ENCODE measurements at regions not wholly inside any gene's neighbourhood (a gene's known extent, or its start where the extent isn't known, plus 50 kb on each side); places are given as distances from the start of the nearest gene placed in this dataset.

- Histone ChIP-seq H3K36me3 (ENCODE audit: insufficient read depth) (no peaks in the 10 kb centered on the region), H3K27ac (ENCODE audit: low read depth) (no peak overlapping the region), H3K4me3 (ENCODE audit: low read depth, low read length) (no peak overlapping the region), H3K4me1 (ENCODE audit: insufficient read depth) (no peaks in the 10 kb centered on the region)
- 72% methylated on average over 11 of the region's 11 CpGs for WGBS
- no peak for DNase-seq (ENCODE audit: extremely low spot score)
Observed at GRCh38 chr18:79608999-79609461, 70.6 kb upstream of the CTDP1 start.

GRCh38 chr18:79609841-79610281 lies 69.7 kb upstream of the CTDP1 start:
- no peak for DNase-seq (ENCODE audit: extremely low spot score)
- H3K4me3 ChIP-seq (ENCODE audit: low read depth, low read length), result no peak overlapping the region

GRCh38 chr18:79610461-79611039 lies 69.1 kb upstream of the CTDP1 start:
- Histone ChIP-seq H3K4me3 (ENCODE audit: low read depth, low read length) (no peak overlapping the region), H3K4me1 (ENCODE audit: insufficient read depth) (no peaks in the 10 kb centered on the region), H3K27ac (ENCODE audit: low read depth) (no peak overlapping the region), H3K36me3 (ENCODE audit: insufficient read depth) (no peaks in the 10 kb centered on the region)
- WGBS, result 85% methylated on average over 23 of the region's 23 CpGs
- DNase-seq (ENCODE audit: extremely low spot score), result no peak

More at GRCh38 chr18:79609841-79610281, 69.7 kb upstream of the CTDP1 start:
- H3K4me1 ChIP-seq (ENCODE audit: insufficient read depth), result no peaks in the 10 kb centered on the region
- H3K36me3 ChIP-seq (ENCODE audit: insufficient read depth), result no peaks in the 10 kb centered on the region
- WGBS, result 94% methylated on average over 16 of the region's 16 CpGs
- no peak overlapping the region for H3K27ac ChIP-seq (ENCODE audit: low read depth)

- no peak for DNase-seq (ENCODE audit: extremely low spot score)
- Histone ChIP-seq H3K27ac (ENCODE audit: low read depth) (no peak overlapping the region), H3K36me3 (ENCODE audit: insufficient read depth) (no peaks in the 10 kb centered on the region), H3K4me3 (ENCODE audit: low read depth, low read length) (no peak overlapping the region), H3K4me1 (ENCODE audit: insufficient read depth) (no peaks in the 10 kb centered on the region)
- WGBS, result 71% methylated on average over 20 of the region's 20 CpGs
Observed at GRCh38 chr18:79611040-79611681, 68.4 kb upstream of the CTDP1 start.

GRCh38 chr18:79612291-79613108 lies 67.1 kb upstream of the CTDP1 start:
- Histone ChIP-seq H3K4me1 (ENCODE audit: insufficient read depth) (no peaks in the 10 kb centered on the region), H3K36me3 (ENCODE audit: insufficient read depth) (no peaks in the 10 kb centered on the region), H3K4me3 (ENCODE audit: low read depth, low read length) (no peak overlapping the region), H3K27ac (ENCODE audit: low read depth) (no peak overlapping the region)
- 96% methylated on average over 27 of the region's 27 CpGs for WGBS
- no peak for DNase-seq (ENCODE audit: extremely low spot score)

GRCh38 chr18:79613186-79613931 lies 66.2 kb upstream of the CTDP1 start:
- Histone ChIP-seq H3K4me1 (ENCODE audit: insufficient read depth) (no peaks in the 10 kb centered on the region), H3K27ac (ENCODE audit: low read depth) (no peak overlapping the region), H3K36me3 (ENCODE audit: insufficient read depth) (no peaks in the 10 kb centered on the region), H3K4me3 (ENCODE audit: low read depth, low read length) (no peak overlapping the region)
- no peak for DNase-seq (ENCODE audit: extremely low spot score)
- 88% methylated on average over 33 of the region's 33 CpGs for WGBS

- Histone ChIP-seq H3K36me3 (ENCODE audit: insufficient read depth) (no peaks in the 10 kb centered on the region), H3K4me3 (ENCODE audit: low read depth, low read length) (no peak overlapping the region), H3K27ac (ENCODE audit: low read depth) (no peak overlapping the region), H3K4me1 (ENCODE audit: insufficient read depth) (no peaks in the 10 kb centered on the region)
- DNase-seq (ENCODE audit: extremely low spot score), result no peak
- WGBS, result 92% methylated on average over 26 of the region's 26 CpGs
Observed at GRCh38 chr18:79614211-79614955, 65.2 kb upstream of the CTDP1 start.

GRCh38 chr18:79615091-79615490 lies 64.5 kb upstream of the CTDP1 start:
- no peaks in the 10 kb centered on the region for H3K4me1 ChIP-seq (ENCODE audit: insufficient read depth)
- no peak overlapping the region for H3K4me3 ChIP-seq (ENCODE audit: low read depth, low read length)
- no peak overlapping the region for H3K27ac ChIP-seq (ENCODE audit: low read depth)
- no peak for DNase-seq (ENCODE audit: extremely low spot score)
- 84% methylated on average over 18 of the region's 18 CpGs for WGBS
- no peaks in the 10 kb centered on the region for H3K36me3 ChIP-seq (ENCODE audit: insufficient read depth)

- 86% methylated on average over 7 of the region's 7 CpGs for WGBS
- no peaks in the 10 kb centered on the region for H3K36me3 ChIP-seq (ENCODE audit: insufficient read depth)
- no peaks in the 10 kb centered on the region for H3K4me1 ChIP-seq (ENCODE audit: insufficient read depth)
- no peak overlapping the region for H3K27ac ChIP-seq (ENCODE audit: low read depth)
- H3K4me3 ChIP-seq (ENCODE audit: low read depth, low read length), result no peak overlapping the region
- no peak for DNase-seq (ENCODE audit: extremely low spot score)
Observed at GRCh38 chr18:79615586-79615985, 64.0 kb upstream of the CTDP1 start.

- 48% methylated on average over 69 of the region's 89 CpGs for WGBS
- DNase-seq (ENCODE audit: extremely low spot score), result no peak
- Histone ChIP-seq H3K36me3 (ENCODE audit: insufficient read depth) (no peaks in the 10 kb centered on the region), H3K27ac (ENCODE audit: low read depth) (no peak overlapping the region), H3K4me3 (ENCODE audit: low read depth, low read length) (no peak overlapping the region), H3K4me1 (ENCODE audit: insufficient read depth) (no peaks in the 10 kb centered on the region)
Observed at GRCh38 chr18:79616651-79617510, 62.7 kb upstream of the CTDP1 start.

- Histone ChIP-seq H3K4me3 (ENCODE audit: low read depth, low read length) (no peak overlapping the region), H3K27ac (ENCODE audit: low read depth) (no peak overlapping the region), H3K36me3 (ENCODE audit: insufficient read depth) (no peaks in the 10 kb centered on the region), H3K4me1 (ENCODE audit: insufficient read depth) (no peaks in the 10 kb centered on the region)
- 73% methylated on average over 79 of the region's 79 CpGs for WGBS
- no peak for DNase-seq (ENCODE audit: extremely low spot score)
Observed at GRCh38 chr18:79617511-79618500, 61.8 kb upstream of the CTDP1 start.

Data from urinary bladder (tissue), 3 donors.